SK-N-SH (cell line): ENCODE measurements at regions not wholly inside any gene's neighbourhood (a gene's known extent, or its start where the extent isn't known, plus 50 kb on each side); places are given as distances from the start of the nearest gene placed in this dataset.

ENCODE experiments used
- CTCF ChIA-PET: fragments of 300-600, 350-600 bp; formaldehyde crosslinking; extraction: SDS; loops from one replicate; lab custom pipeline; 2021; lab: Yijun Ruan, JAX
- POLR2A ChIA-PET: fragments of 350-600 bp; sonication (Branson Sonifier 250); formaldehyde crosslinking; extraction: SDS; loops from one replicate; lab custom pipeline; 2020; ENCODE audit warnings: antibody characterized with exemption, inconsistent platforms; lab: Yijun Ruan, JAX
- DNase-seq: peaks from one replicate; pipeline ENCODE4 v3.0.0; 2012
- H2AFZ ChIP-seq: fragments of 200-600 bp; sonication (generic); 2 replicates; pipeline ENCODE4 v1.8.1; 2016; ENCODE audit warnings: antibody characterized with exemption, mild to moderate bottlenecking, low read depth
- H3F3A ChIP-seq: fragments of 200-600 bp; sonication (generic); replicated peaks from 2 replicates; pipeline ENCODE3; 2016; ENCODE audit warnings: antibody characterized with exemption, mild to moderate bottlenecking; ENCODE audit not compliant: insufficient read depth
- H3K27ac ChIP-seq, 2 experiments: fragments of 200-500 bp in 1 of 2; fragments of 200-600 bp in 1 of 2; sonication (Bioruptor generic) in 1 of 2; sonication (generic), shearing (Covaris generic) in 1 of 2; 2 replicates each; pipeline versions ENCODE4 v1.5.1 to v1.6.1; 2014 to 2016; ENCODE audit warnings: low read depth in 2 of 2, inconsistent platforms in 1 of 2, low read length in 1 of 2, mild to moderate bottlenecking in 1 of 2, mixed read lengths in 1 of 2
- H3K27me3 ChIP-seq: fragments of 200-600 bp; sonication (generic), shearing (Covaris generic); 2 replicates; pipeline ENCODE4 v1.6.1; 2016; ENCODE audit warnings: mixed run types; ENCODE audit not compliant: insufficient read depth
- H3K36me3 ChIP-seq, 2 experiments: fragments of 200-500 bp in 1 of 2; fragments of 200-600 bp in 1 of 2; sonication (Bioruptor generic) in 1 of 2; sonication (generic) in 1 of 2; replicated peaks in 1 of 2; 2 replicates each; pipeline versions ENCODE3 to v1.5.1; 2014 to 2016; ENCODE audit warnings: low read length in 1 of 2, mild to moderate bottlenecking in 1 of 2; ENCODE audit not compliant: insufficient read depth in 2 of 2, control insufficient read depth in 1 of 2
- H3K4me1 ChIP-seq, 2 experiments: fragments of 200-500 bp in 1 of 2; fragments of 200-600 bp in 1 of 2; sonication (Bioruptor generic) in 1 of 2; sonication (generic), shearing (Covaris generic) in 1 of 2; 2 replicates each; pipeline versions ENCODE4 v1.5.1 to v1.6.1; 2014 to 2016; ENCODE audit warnings: low read depth in 1 of 2, low read length in 1 of 2, mixed run types in 1 of 2; ENCODE audit not compliant: insufficient read depth in 2 of 2, control insufficient read depth in 1 of 2
- H3K4me2 ChIP-seq: fragments of 200-600 bp; sonication (generic), shearing (Covaris generic); 2 replicates; pipeline ENCODE4 v1.6.1; 2017; ENCODE audit warnings: mixed run types
- H3K4me3 ChIP-seq, 2 experiments: fragments of 200-500 bp in 1 of 2; fragments of 200-600 bp in 1 of 2; sonication (Bioruptor generic) in 1 of 2; sonication (generic), shearing (Covaris generic) in 1 of 2; 2 replicates each; pipeline versions ENCODE4 v1.5.1 to v1.8.1; 2014 to 2016; ENCODE audit warnings: low read depth in 2 of 2, inconsistent platforms in 1 of 2, low read length in 1 of 2, mild to moderate bottlenecking in 1 of 2, mixed read lengths in 1 of 2, moderate library complexity in 1 of 2
- H3K79me2 ChIP-seq: fragments of 200-600 bp; sonication (generic); 2 replicates; pipeline ENCODE4 v1.8.1; 2017; ENCODE audit warnings: mild to moderate bottlenecking; ENCODE audit not compliant: insufficient read depth
- H3K9ac ChIP-seq: fragments of 200-600 bp; sonication (generic); 2 replicates; pipeline ENCODE4 v1.6.1; 2017; ENCODE audit warnings: mixed run types
- H3K9me2 ChIP-seq: fragments of 200-600 bp; sonication (generic); 2 replicates; pipeline ENCODE4 v1.6.1; 2017; ENCODE audit warnings: mixed run types
- H3K9me3 ChIP-seq: fragments of 200-600 bp; sonication (generic); 2 replicates; pipeline ENCODE4 v1.6.1; 2017; ENCODE audit warnings: mixed run types, mild to moderate bottlenecking, moderate library complexity
- H4K20me1 ChIP-seq: fragments of 200-600 bp; sonication (generic); 2 replicates; pipeline ENCODE4 v1.6.1; 2017; ENCODE audit warnings: mild to moderate bottlenecking, mixed run types; ENCODE audit not compliant: insufficient read depth
- CTCF ChIP-seq: fragments of 200-600 bp; sonication (generic); IDR thresholded peaks from 2 replicates; pipeline ENCODE4 v1.6.1; 2017; ENCODE audit warnings: antibody characterized with exemption, mild to moderate bottlenecking, moderate library complexity
- EZH2phosphoT487 ChIP-seq: fragments of 200-600 bp; sonication (generic); IDR thresholded peaks from 2 replicates; pipeline ENCODE4 v1.6.1; 2017; ENCODE audit warnings: low read depth, mixed run types, mild to moderate bottlenecking, antibody characterized with exemption, moderate library complexity, borderline replicate concordance
- FOXM1 ChIP-seq: IDR thresholded peaks from 2 replicates; pipeline ENCODE4 v1.4.0; 2012; ENCODE audit warnings: low read depth, mild to moderate bottlenecking
- GABPA ChIP-seq: IDR thresholded peaks from 2 replicates; pipeline ENCODE4 v1.4.0; 2012; ENCODE audit warnings: low read depth, mild to moderate bottlenecking
- IRF3 ChIP-seq: fragments of 150-350 bp; IDR thresholded peaks from 2 replicates; pipeline ENCODE4 v1.6.1; 2016; ENCODE audit warnings: mild to moderate bottlenecking, low read depth, low read length
- JUND ChIP-seq: IDR thresholded peaks from 2 replicates; pipeline ENCODE4 v1.4.0; 2012
- RCOR1 ChIP-seq: fragments of 150-350 bp; IDR thresholded peaks from 2 replicates; pipeline ENCODE4 v1.6.1; 2017; ENCODE audit warnings: antibody characterized with exemption, low read length
- REST ChIP-seq: IDR thresholded peaks from 2 replicates; pipeline ENCODE4 v1.6.1; 2012; ENCODE audit warnings: mild to moderate bottlenecking, low read depth, low read length, moderate library complexity
- RFX5 ChIP-seq: IDR thresholded peaks from 2 replicates; pipeline ENCODE4 v1.6.1; 2012; ENCODE audit warnings: mild to moderate bottlenecking, improper control_type of control experiment, low read length
- TAF1 ChIP-seq: IDR thresholded peaks from 2 replicates; pipeline ENCODE4 v1.6.1; 2012; ENCODE audit warnings: low read depth, mild to moderate bottlenecking, low read length, moderate library complexity, borderline replicate concordance
- USF1 ChIP-seq: IDR thresholded peaks from 2 replicates; pipeline ENCODE4 v1.4.0; 2012; ENCODE audit warnings: low read depth, borderline replicate concordance
- YY1 ChIP-seq: IDR thresholded peaks from 2 replicates; pipeline ENCODE4 v1.4.0; 2012; ENCODE audit warnings: low read depth, mild to moderate bottlenecking
- WGBS: methylation state at CpG from one replicate; pipeline ENCODE4 v1.1.6; 2017; ENCODE audit warnings: low lambda C conversion rate; 5-methylcytosine and 5-hydroxymethylcytosine counted together
- TF ChIP-seq, protein P1 (sequence below): IDR thresholded peaks from 2 replicates; pipeline ENCODE4 v1.4.0; 2012; ENCODE audit warnings: low read depth

- no peak for TF ChIP-seq CTCF
- no peak for TF ChIP-seq REST
- TF ChIP-seq USF1, result no peak
- no peak for TF ChIP-seq GABPA
- no peak for TF ChIP-seq FOXM1
- TF ChIP-seq, all 33 proteins: peak for 0
These were observed 499.4 kb downstream of the NPHP4 start (continued) for GRCh38 chr1:5492846-5493245.

GRCh38 chr1:5491207-5491904 is 500.9 kb downstream of the NPHP4 start:
- no peaks in the 10 kb centered on the region for H3K27me3 ChIP-seq
- H3K27ac ChIP-seq, result no peak overlapping the region
- no peaks in the 10 kb centered on the region for H3K79me2 ChIP-seq
- no peak overlapping the region for H3K4me3 ChIP-seq
- no peaks in the 10 kb centered on the region for H3K9me2 ChIP-seq
- no peak overlapping the region for H3K4me2 ChIP-seq
- 31% methylated on average over 9 of the region's 9 CpGs for WGBS
- peaks cover 0 to 37% of the 10 kb centered on the region in 2 experiments; a peak in 1 of 4 replicates for H3K4me1 ChIP-seq
- H3K9ac ChIP-seq, result no peak overlapping the region
- H3K36me3 ChIP-seq, result no peaks in the 10 kb centered on the region
- no peaks in the 10 kb centered on the region for H3F3A ChIP-seq
- DNase-seq, result no peak
- H2AFZ ChIP-seq, result no peak overlapping the region
- ChIA-PET POLR2A (no interaction called here), CTCF (interaction anchor here (0.7 to 3.9 kb wide), 8 partner anchors 10 to 255 kb away, joined by 3 to 32 read pairs (median 4); no protein-coding TSS in a partner anchor)
- H3K9me3 ChIP-seq, result no peaks in the 10 kb centered on the region
- no peaks in the 10 kb centered on the region for H4K20me1 ChIP-seq
- no peak for TF ChIP-seq TAF1
- no peak for TF ChIP-seq USF1
- TF ChIP-seq YY1, result no peak
- TF ChIP-seq REST, result no peak
- no peak for TF ChIP-seq GABPA
- no peak for TF ChIP-seq CTCF
- no peak for TF ChIP-seq RFX5
- no peak for TF ChIP-seq IRF3
- TF ChIP-seq RCOR1, result no peak
- TF ChIP-seq FOXM1, result no peak
- no peak for TF ChIP-seq JUND
- no peak for TF ChIP-seq EZH2phosphoT487
- TF ChIP-seq, protein P1, sequence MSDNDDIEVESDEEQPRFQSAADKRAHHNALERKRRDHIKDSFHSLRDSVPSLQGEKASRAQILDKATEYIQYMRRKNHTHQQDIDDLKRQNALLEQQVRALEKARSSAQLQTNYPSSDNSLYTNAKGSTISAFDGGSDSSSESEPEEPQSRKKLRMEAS, result no peak
